GM12891 (cell line): ENCODE measurements at regions not wholly inside any gene's neighbourhood (a gene's known extent, or its start where the extent isn't known, plus 50 kb on each side); places are given as distances from the start of the nearest gene placed in this dataset.

Source experiments
- PAX5 ChIP-seq: IDR thresholded peaks from 2 replicates; pipeline ENCODE4 v1.6.1; 2011; ENCODE audit warnings: low read length, moderate library complexity, mild to moderate bottlenecking; ENCODE audit not compliant: insufficient read depth, severe bottlenecking
- POLR2A ChIP-seq: IDR thresholded peaks from 2 replicates; pipeline ENCODE4 v1.6.1; 2011; ENCODE audit warnings: low read depth, low read length, control low read depth
- POLR2AphosphoS5 ChIP-seq: IDR thresholded peaks from 2 replicates; pipeline ENCODE4 v1.6.1; 2011; ENCODE audit warnings: low read depth, low read length, control low read depth
- SPI1 ChIP-seq: IDR thresholded peaks from 2 replicates; pipeline ENCODE4 v1.6.1; 2011; ENCODE audit warnings: low read depth, low read length, control low read depth
- TAF1 ChIP-seq: IDR thresholded peaks from 2 replicates; pipeline ENCODE4 v1.6.1; 2011; ENCODE audit warnings: low read depth, low read length, control low read depth

GRCh38 chr2:116949249-116949648 lies 865.2 kb upstream of the DDX18 start:
- no peak for TF ChIP-seq TAF1
- no peak for TF ChIP-seq POLR2AphosphoS5
- no peak for TF ChIP-seq POLR2A
- TF ChIP-seq SPI1, result no peak
- no peak for TF ChIP-seq PAX5
